PC-3 (cell line): ENCODE measurements at regions not wholly inside any gene's neighbourhood (a gene's known extent, or its start where the extent isn't known, plus 50 kb on each side); places are given as distances from the start of the nearest gene placed in this dataset.

Source experiments
- ATAC-seq: fragments of 200-7000 bp; cut with Tn5 transposase; 2 replicates; pipeline ENCODE4 v1.9.1; 2020; ENCODE audit warnings: mild to moderate bottlenecking, moderate library complexity
- BruUV-seq: library from RNA; stranded (reverse); fragments of 400-500 nt; replicated peaks from 2 replicates; lab custom pipeline; 2021; lab: Mats Ljungman, UMichigan
- CTCF ChIA-PET: fragments of 300-600 bp; sonication (Branson Sonifier 250); formaldehyde crosslinking; loops from one replicate; lab custom pipeline; 2022; ENCODE audit warnings: antibody characterized with exemption; lab: Charles Lee
- POLR2A ChIA-PET: fragments of 300-600 bp; sonication (Branson Sonifier 250); formaldehyde crosslinking; loops from one replicate; lab custom pipeline; 2022; ENCODE audit warnings: antibody characterized with exemption; ENCODE audit not compliant: unreplicated experiment; lab: Charles Lee
- DNase-seq: peaks from one replicate; pipeline ENCODE4 v3.0.0-alpha.2; 2015
- H2AFZ ChIP-seq: fragments of 300-600 bp; sonication (generic); 2 replicates; pipeline ENCODE4 v1.6.0; 2016; ENCODE audit warnings: antibody characterized with exemption, low read length
- H3F3A ChIP-seq: fragments of 300-600 bp; sonication (generic); one replicate; pipeline ENCODE4 v1.6.0; 2017; ENCODE audit warnings: antibody characterized with exemption, low read length, control low read depth, mild to moderate bottlenecking; ENCODE audit not compliant: unreplicated experiment
- H3K27ac ChIP-seq: fragments of 300-600 bp; sonication (generic); 2 replicates; pipeline ENCODE4 v1.5.1; 2016; ENCODE audit warnings: mild to moderate bottlenecking, low read length
- H3K27me3 ChIP-seq: fragments of 300-600 bp; sonication (generic); 2 replicates; pipeline ENCODE4 v1.6.1; 2016; ENCODE audit warnings: low read length, mixed read lengths
- H3K36me3 ChIP-seq: fragments of 300-600 bp; sonication (generic); 2 replicates; pipeline ENCODE4 v1.6.1; 2016; ENCODE audit warnings: low read depth, mixed run types, low read length, mixed read lengths
- H3K4me1 ChIP-seq: fragments of 300-600 bp; sonication (generic); 2 replicates; pipeline ENCODE4 v1.5.1; 2016; ENCODE audit warnings: low read length; ENCODE audit not compliant: insufficient read depth
- H3K4me2 ChIP-seq: fragments of 300-600 bp; sonication (generic); 2 replicates; pipeline ENCODE4 v1.6.0; 2016; ENCODE audit warnings: low read length
- H3K4me3 ChIP-seq: fragments of 300-600 bp; sonication (generic); 2 replicates; pipeline ENCODE4 v1.5.1; 2016; ENCODE audit warnings: mild to moderate bottlenecking, low read length, mixed read lengths
- H3K79me2 ChIP-seq: fragments of 300-600 bp; sonication (generic); 2 replicates; pipeline ENCODE4 v1.6.1; 2017; ENCODE audit warnings: low read length, mixed read lengths
- H3K9ac ChIP-seq: fragments of 300-600 bp; sonication (generic); 2 replicates; pipeline ENCODE4 v1.6.0; 2016; ENCODE audit warnings: mild to moderate bottlenecking, low read length
- H3K9me2 ChIP-seq: fragments of 300-600 bp; sonication (generic); replicated peaks from 2 replicates; pipeline ENCODE4 v1.6.1; 2016; ENCODE audit warnings: mixed run types, low read length, mixed read lengths
- H3K9me3 ChIP-seq: fragments of 300-600 bp; sonication (generic); 2 replicates; pipeline ENCODE4 v1.6.1; 2016; ENCODE audit warnings: low read length, mixed read lengths
- H4K20me1 ChIP-seq: fragments of 300-600 bp; sonication (generic); 2 replicates; pipeline ENCODE4 v1.6.1; 2016; ENCODE audit warnings: low read length, mixed read lengths
- CTCF ChIP-seq: fragments of 300-600 bp; sonication (generic); conservative IDR thresholded peaks from 2 replicates; pipeline ENCODE4 v1.5.1; 2017; ENCODE audit warnings: antibody characterized with exemption, low read depth, mild to moderate bottlenecking, low read length
- EZH2 ChIP-seq: fragments of 300-600 bp; sonication (generic); IDR thresholded peaks from one replicate; pipeline ENCODE4 v1.6.1; 2017; ENCODE audit warnings: antibody characterized with exemption, mild to moderate bottlenecking, low read length; ENCODE audit not compliant: unreplicated experiment
- EZH2phosphoT487 ChIP-seq: fragments of 300-600 bp; sonication (generic); IDR thresholded peaks from 2 replicates; pipeline ENCODE4 v1.6.1; 2018; ENCODE audit warnings: mild to moderate bottlenecking, antibody characterized with exemption, low read length, borderline replicate concordance
- intact Hi-C: fragments of 100-400 bp; cut with micrococcal nuclease; formaldehyde crosslinking; loops from 2 replicates; pipeline ENCODE4 v1.9.0; 2023

- ATAC-seq (no peak), DNase-seq (no peak)
- Histone ChIP-seq H3K79me2 (no peaks in the 10 kb centered on the region), H2AFZ (no peak overlapping the region), H3K27me3 (no peaks in the 10 kb centered on the region), H3K4me3 (no peak overlapping the region), H4K20me1 (no peaks in the 10 kb centered on the region), H3K4me2 (no peak overlapping the region), H3K4me1 (peaks cover 4% of the 10 kb centered on the region; the same call in 1 of the 2 replicates), H3K27ac (no peak overlapping the region), H3K9me3 (no peaks in the 10 kb centered on the region), H3K9me2 (no peaks in the 10 kb centered on the region), H3K36me3 (no peaks in the 10 kb centered on the region), H3K9ac (no peak overlapping the region), H3F3A (no peaks in the 10 kb centered on the region)
- POLR2A ChIA-PET, result no interaction called here
- TF ChIP-seq EZH2 (no peak), EZH2phosphoT487 (no peak), CTCF (no peak)
- intact Hi-C loops, result no loop called here
- no TSS peak for BruUV-seq
- CTCF ChIA-PET, result no interaction called here
Observed at GRCh38 chr3:189025866-189026265, 145.9 kb upstream of the TPRG1 start.

GRCh38 chr3:189027626-189028155 is 144.1 kb upstream of the TPRG1 start:
- POLR2A ChIA-PET, result no interaction called here

More at GRCh38 chr3:189027626-189028155, 144.1 kb upstream of the TPRG1 start:
- DNase-seq (no peak), ATAC-seq (no peak)
- Histone ChIP-seq H3K27ac (no peak overlapping the region), H3K4me1 (peaks cover 4% of the 10 kb centered on the region; the same call in 1 of the 2 replicates), H3F3A (no peaks in the 10 kb centered on the region), H3K27me3 (no peaks in the 10 kb centered on the region), H3K4me2 (no peak overlapping the region), H3K4me3 (no peak overlapping the region), H2AFZ (no peak overlapping the region), H3K9me3 (no peaks in the 10 kb centered on the region), H3K79me2 (no peaks in the 10 kb centered on the region), H3K36me3 (no peaks in the 10 kb centered on the region), H3K9ac (no peak overlapping the region), H3K9me2 (no peaks in the 10 kb centered on the region), H4K20me1 (no peaks in the 10 kb centered on the region)
- TF ChIP-seq EZH2 (no peak), EZH2phosphoT487 (no peak), CTCF (no peak)
- intact Hi-C loops, result no loop called here
- CTCF ChIA-PET, result no interaction called here
- no TSS peak for BruUV-seq
